H1 (cell line): ENCODE measurements at regions not wholly inside any gene's neighbourhood (a gene's known extent, or its start where the extent isn't known, plus 50 kb on each side); places are given as distances from the start of the nearest gene placed in this dataset.

Experiments
- ATF2 ChIP-seq: IDR thresholded peaks from 2 replicates; pipeline ENCODE4 v1.6.1; 2012; ENCODE audit warnings: low read length, inconsistent platforms
- BCL11A ChIP-seq, 2 experiments: IDR thresholded peaks; one replicate each; pipeline ENCODE4 v1.6.1; 2011; ENCODE audit warnings: low read depth in 2 of 2, low read length in 2 of 2, mild to moderate bottlenecking in 2 of 2
- CHD1 ChIP-seq: IDR thresholded peaks from 2 replicates; pipeline ENCODE4 v1.6.1; 2012; ENCODE audit warnings: low read depth, low read length, improper control_type of control experiment
- CHD7 ChIP-seq: fragments of 300-600 bp; sonication (generic); IDR thresholded peaks from 2 replicates; pipeline ENCODE4 v1.7.1; 2012; ENCODE audit warnings: low read length, moderate library complexity, mild to moderate bottlenecking, inconsistent platforms; ENCODE audit not compliant: insufficient replicate concordance
- EGR1 ChIP-seq: IDR thresholded peaks from 2 replicates; pipeline ENCODE4 v1.6.1; 2011; ENCODE audit warnings: low read depth, low read length, borderline replicate concordance
- GTF2F1 ChIP-seq: IDR thresholded peaks from 2 replicates; pipeline ENCODE4 v1.6.1; 2012; ENCODE audit warnings: low read depth, low read length, improper control_type of control experiment, borderline replicate concordance
- HDAC2 ChIP-seq, 2 experiments: fragments of 300-600 bp in 1 of 2; sonication (generic) in 1 of 2; IDR thresholded peaks; 2 replicates each; pipeline ENCODE4 v1.6.1; 2011 to 2012; ENCODE audit warnings: low read depth in 2 of 2, low read length in 2 of 2, mild to moderate bottlenecking in 2 of 2, moderate library complexity in 2 of 2, borderline replicate concordance in 1 of 2, inconsistent platforms in 1 of 2
- RAD21 ChIP-seq, 2 experiments: IDR thresholded peaks in 1 of 2; conservative IDR thresholded peaks in 1 of 2; 2 replicates each; pipeline ENCODE4 v1.6.1; 2011; ENCODE audit warnings: low read depth in 2 of 2, low read length in 2 of 2, improper control_type of control experiment in 1 of 2, inconsistent platforms in 1 of 2, mild to moderate bottlenecking in 1 of 2, moderate library complexity in 1 of 2
- TCF12 ChIP-seq: IDR thresholded peaks from 2 replicates; pipeline ENCODE4 v1.6.1; 2011; ENCODE audit warnings: low read depth, mild to moderate bottlenecking, low read length
- YY1 ChIP-seq: IDR thresholded peaks from 2 replicates; pipeline ENCODE4 v1.6.1; 2011; ENCODE audit warnings: low read depth, mild to moderate bottlenecking, low read length

GRCh38 chr14:98146416-98146815 is 1125.6 kb downstream of the BCL11B start (continued):
- TF ChIP-seq CHD7 (no peak), EGR1 (no peak), HDAC2 (IDR thresholded peaks at IDR 0.05; ENCODE audit: borderline replicate concordance in 1 of 2, low read depth in 2 of 2, low read length in 2 of 2) (no peak), ATF2 (no peak), BCL11A (IDR thresholded peaks at IDR 0.05; ENCODE audit: low read depth in 2 of 2, low read length in 2 of 2) (no peak), CHD1 (no peak), TCF12 (no peak), YY1 (no peak), RAD21 (IDR thresholded peaks at IDR 0.05 in 1 of 2, conservative IDR thresholded peaks at IDR 0.05 in 1 of 2; ENCODE audit: low read depth in 2 of 2, low read length in 2 of 2) (no peak), GTF2F1 (no peak)
